ENCODE measurements at regions not wholly inside any gene's neighbourhood (a gene's known extent, or its start where the extent isn't known, plus 50 kb on each side); places are given as distances from the start of the nearest gene placed in this dataset.

DNA sequence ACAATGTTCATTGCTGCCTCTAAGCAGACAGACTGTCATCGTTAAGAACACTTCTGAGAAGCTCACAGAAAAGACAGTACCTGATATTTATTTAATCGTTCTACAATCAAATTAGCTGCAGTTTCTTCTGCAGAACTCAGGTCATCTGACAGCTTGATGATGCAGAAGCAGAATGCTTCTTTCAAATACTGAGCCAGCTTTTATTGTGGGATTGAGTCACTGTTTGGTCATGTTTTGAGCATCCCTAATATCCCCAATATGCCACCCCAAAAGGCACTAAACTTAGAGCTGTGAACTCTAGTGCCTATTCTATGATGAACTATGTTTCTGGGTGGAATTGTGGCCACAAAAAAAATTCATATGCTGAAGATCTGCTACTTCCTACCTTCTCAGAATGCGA is 51.0 kb upstream of the NLGN4Y start:
- Histone ChIP-seq H3K27ac (no peak overlapping the region), H3K4me3 (no peak overlapping the region), H3K9me3 (no peaks in the 10 kb centered on the region), H3K36me3 (ENCODE audit: low read depth, missing control alignments) (no peaks in the 10 kb centered on the region), H3K4me1 (no peaks in the 10 kb centered on the region), H3K27me3 (no peaks in the 10 kb centered on the region)
- TF ChIP-seq POLR2A (IDR thresholded peaks at IDR 0.05): no peak
- TF ChIP-seq, protein P1, sequence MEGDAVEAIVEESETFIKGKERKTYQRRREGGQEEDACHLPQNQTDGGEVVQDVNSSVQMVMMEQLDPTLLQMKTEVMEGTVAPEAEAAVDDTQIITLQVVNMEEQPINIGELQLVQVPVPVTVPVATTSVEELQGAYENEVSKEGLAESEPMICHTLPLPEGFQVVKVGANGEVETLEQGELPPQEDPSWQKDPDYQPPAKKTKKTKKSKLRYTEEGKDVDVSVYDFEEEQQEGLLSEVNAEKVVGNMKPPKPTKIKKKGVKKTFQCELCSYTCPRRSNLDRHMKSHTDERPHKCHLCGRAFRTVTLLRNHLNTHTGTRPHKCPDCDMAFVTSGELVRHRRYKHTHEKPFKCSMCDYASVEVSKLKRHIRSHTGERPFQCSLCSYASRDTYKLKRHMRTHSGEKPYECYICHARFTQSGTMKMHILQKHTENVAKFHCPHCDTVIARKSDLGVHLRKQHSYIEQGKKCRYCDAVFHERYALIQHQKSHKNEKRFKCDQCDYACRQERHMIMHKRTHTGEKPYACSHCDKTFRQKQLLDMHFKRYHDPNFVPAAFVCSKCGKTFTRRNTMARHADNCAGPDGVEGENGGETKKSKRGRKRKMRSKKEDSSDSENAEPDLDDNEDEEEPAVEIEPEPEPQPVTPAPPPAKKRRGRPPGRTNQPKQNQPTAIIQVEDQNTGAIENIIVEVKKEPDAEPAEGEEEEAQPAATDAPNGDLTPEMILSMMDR (IDR thresholded peaks at IDR 0.05): no peak
- WGBS, 2 donors: 59 to 69% methylated on average over 3 of the region's 3 CpGs
- no peak for DNase-seq
- intact Hi-C loops (cut with DNase I; ENCODE audit: low total_unique reads): no loop called here

All from testis (tissue), 2 donors.